CD14-positive monocyte (primary cell): ENCODE measurements at regions not wholly inside any gene's neighbourhood (a gene's known extent, or its start where the extent isn't known, plus 50 kb on each side); places are given as distances from the start of the nearest gene placed in this dataset.

ENCODE experiments used
- DNase-seq, 3 donors: peaks; one replicate each; pipeline ENCODE4 v3.0.0-alpha.2; 2011 to 2022
- H2AFZ ChIP-seq: 2 replicates; pipeline ENCODE4 v1.6.0; 2012; ENCODE audit warnings: mild to moderate bottlenecking, low read depth, low read length, inconsistent platforms; ENCODE audit not compliant: insufficient read depth, poor library complexity, severe bottlenecking
- H3K27ac ChIP-seq, 2 donors: 1 replicate in 1 of 2; 2 replicates in 1 of 2; pipeline ENCODE4 v1.5.1; 2012 to 2013; ENCODE audit warnings: low read length in 2 of 2, control low read depth in 1 of 2, inconsistent platforms in 1 of 2, low read depth in 1 of 2, mild to moderate bottlenecking in 1 of 2
- H3K27me3 ChIP-seq, 2 donors: one replicate each; pipeline versions ENCODE4 v1.6.0 to v1.6.1; 2011 to 2013; ENCODE audit warnings: low read length in 2 of 2; ENCODE audit not compliant: control insufficient read depth in 2 of 2, insufficient read depth in 2 of 2
- H3K36me3 ChIP-seq, 2 donors: replicated peaks in 1 of 2; 1 replicate in 1 of 2; 2 replicates in 1 of 2; pipeline versions ENCODE4 v1.5.1 to v1.6.1; 2012 to 2013; ENCODE audit warnings: low read length in 2 of 2, control low read depth in 1 of 2, inconsistent platforms in 1 of 2, mild to moderate bottlenecking in 1 of 2; ENCODE audit not compliant: insufficient read depth in 2 of 2, control insufficient read depth in 1 of 2
- H3K4me1 ChIP-seq, 2 donors: 1 replicate in 1 of 2; 2 replicates in 1 of 2; pipeline versions ENCODE4 v1.5.1 to v1.6.1; 2012 to 2013; ENCODE audit warnings: low read length in 2 of 2, control low read depth in 1 of 2, inconsistent platforms in 1 of 2, mild to moderate bottlenecking in 1 of 2, moderate library complexity in 1 of 2; ENCODE audit not compliant: insufficient read depth in 2 of 2, control insufficient read depth in 1 of 2
- H3K4me2 ChIP-seq: replicated peaks from 2 replicates; pipeline ENCODE3; 2012; ENCODE audit warnings: low read length, moderate library complexity, mild to moderate bottlenecking; ENCODE audit not compliant: poor library complexity, severe bottlenecking; ENCODE audit errors: extremely low read depth
- H3K4me3 ChIP-seq, 3 experiments: fragments of 200-600 bp in 1 of 3; sonication (generic) in 1 of 3; replicated peaks in 1 of 3; 1 replicate in 2 of 3; 2 replicates in 1 of 3; pipeline ENCODE4 v1.5.1; 2011 to 2013; ENCODE audit warnings: low read length in 3 of 3, mild to moderate bottlenecking in 3 of 3, control low read depth in 2 of 3, low read depth in 2 of 3, inconsistent platforms in 1 of 3, moderate library complexity in 1 of 3
- H3K79me2 ChIP-seq: 2 replicates; pipeline ENCODE4 v1.6.0; 2012; ENCODE audit warnings: mild to moderate bottlenecking, control low read depth, inconsistent platforms, low read length, moderate library complexity; ENCODE audit not compliant: insufficient read depth
- H3K9ac ChIP-seq: 2 replicates; pipeline ENCODE4 v1.6.0; 2017; ENCODE audit warnings: low read length, mild to moderate bottlenecking; ENCODE audit not compliant: insufficient read depth, poor library complexity, severe bottlenecking
- H3K9me3 ChIP-seq, 2 donors: replicated peaks in 1 of 2; 1 replicate in 1 of 2; 2 replicates in 1 of 2; pipeline versions ENCODE4 v1.5.1 to v1.6.1; 2012 to 2013; ENCODE audit warnings: low read length in 2 of 2, control low read depth in 1 of 2; ENCODE audit not compliant: control insufficient read depth in 1 of 2, insufficient read depth in 1 of 2
- H4K20me1 ChIP-seq: 2 replicates; pipeline ENCODE4 v1.6.0; 2012; ENCODE audit warnings: mild to moderate bottlenecking, low read length, control low read depth, moderate library complexity; ENCODE audit not compliant: insufficient read depth
- H3K27ac Mint-ChIP-seq, 7 donors: one replicate each; pipeline ENCODE4 v1.8.0; 2020; ENCODE audit warnings: mild to moderate bottlenecking in 7 of 7, mixed read lengths in 7 of 7, moderate library complexity in 6 of 7, inconsistent platforms in 2 of 7
- H3K27me3 Mint-ChIP-seq, 3 donors: one replicate each; pipeline ENCODE4 v1.8.0; 2021 to 2022; ENCODE audit warnings: low read depth in 3 of 3, mild to moderate bottlenecking in 3 of 3, mixed read lengths in 3 of 3, moderate library complexity in 3 of 3, inconsistent platforms in 1 of 3
- H3K36me3 Mint-ChIP-seq, 2 donors: one replicate each; pipeline ENCODE4 v1.8.0; 2020; ENCODE audit warnings: mixed read lengths in 2 of 2, inconsistent platforms in 1 of 2, mild to moderate bottlenecking in 1 of 2
- H3K4me1 Mint-ChIP-seq: one replicate; pipeline ENCODE4 v1.8.0; 2020; ENCODE audit warnings: mild to moderate bottlenecking, mixed read lengths
- H3K4me3 Mint-ChIP-seq, 2 donors: one replicate each; pipeline ENCODE4 v1.8.0; 2020; ENCODE audit warnings: mild to moderate bottlenecking in 2 of 2, mixed read lengths in 2 of 2, moderate library complexity in 1 of 2
- H3K9me3 Mint-ChIP-seq, 7 donors: one replicate each; pipeline ENCODE4 v1.8.0; 2020 to 2022; ENCODE audit warnings: mixed read lengths in 7 of 7, mild to moderate bottlenecking in 6 of 7, moderate library complexity in 6 of 7, inconsistent platforms in 2 of 7
- CTCF ChIP-seq: fragments of 200-600 bp; IDR thresholded peaks from one replicate; pipeline ENCODE4 v1.8.0; 2022; ENCODE audit warnings: antibody characterized with exemption, mild to moderate bottlenecking
- WGBS: methylation state at CpG from one replicate; pipeline ENCODE4 v1.1.5; 2013; ENCODE audit warnings: missing lambda C conversion rate; ENCODE audit not compliant: insufficient coverage; 5-methylcytosine and 5-hydroxymethylcytosine counted together
- intact Hi-C, 2 donors: fragments of 100-400 bp; cut with micrococcal nuclease; formaldehyde crosslinking; loops; one replicate each; pipeline versions ENCODE4 v1.15.0 to v1.15.1; 2023

GRCh38 chr5:74272024-74272775 lies 368.3 kb downstream of the ENC1 start:
- no peaks in the 10 kb centered on the region for H3K9me3 ChIP-seq
- WGBS, result no CpG with 5 or more reads among the region's 2 CpGs
- H3K27ac ChIP-seq, result no peak overlapping the region
- H3K4me3 ChIP-seq, result no peak overlapping the region
- no peaks in the 10 kb centered on the region for H3K27me3 ChIP-seq
- H3K79me2 ChIP-seq, result no peaks in the 10 kb centered on the region
- Mint-ChIP-seq H3K27ac (no peak overlapping the region), H3K36me3 (peaks cover 0 to 5% of the 10 kb centered on the region in 2 donors), H3K4me1 (peaks cover 36% of the 10 kb centered on the region), H3K9me3 (no peaks in the 10 kb centered on the region), H3K27me3 (peaks cover 0 to 7% (median 0%) of the 10 kb centered on the region in 3 donors), H3K4me3 (no peak overlapping the region)
- no peak overlapping the region for H3K9ac ChIP-seq
- no peaks in the 10 kb centered on the region for H4K20me1 ChIP-seq
- H2AFZ ChIP-seq, result no peak overlapping the region
- no peak for TF ChIP-seq CTCF
- no peak overlapping the region for H3K4me2 ChIP-seq
- H3K4me1 ChIP-seq, result peaks cover 25 to 33% of the 10 kb centered on the region in 2 donors
- H3K36me3 ChIP-seq, result no peaks in the 10 kb centered on the region
- intact Hi-C loops, result loop anchor here in 1 of 2 donors (10.0 kb wide), 1 partner anchor 373 kb away; the partner anchor contains the start of gene ENC1
- DNase-seq, result no peak

- Histone ChIP-seq H3K79me2 (no peaks in the 10 kb centered on the region), H3K4me2 (no peak overlapping the region), H3K27me3 (no peaks in the 10 kb centered on the region), H3K36me3 (no peaks in the 10 kb centered on the region), H3K4me1 (no peaks in the 10 kb centered on the region), H3K4me3 (no peak overlapping the region), H3K27ac (no peak overlapping the region), H2AFZ (no peak overlapping the region), H4K20me1 (no peaks in the 10 kb centered on the region), H3K9me3 (no peaks in the 10 kb centered on the region), H3K9ac (no peak overlapping the region)
- Mint-ChIP-seq H3K4me1 (peaks cover 6% of the 10 kb centered on the region), H3K36me3 (no peaks in the 10 kb centered on the region), H3K27ac (no peak overlapping the region), H3K27me3 (peaks cover 0 to 7% (median 0%) of the 10 kb centered on the region in 3 donors), H3K9me3 (no peaks in the 10 kb centered on the region), H3K4me3 (no peak overlapping the region)
- no peak for DNase-seq
- no CpG with 5 or more reads among the region's 5 CpGs for WGBS
- intact Hi-C loops, result no loop called here
- no peak for TF ChIP-seq CTCF
Observed at GRCh38 chr5:74268297-74268696, 372.2 kb downstream of the ENC1 start.
